HepG2 (cell line): ENCODE measurements at regions not wholly inside any gene's neighbourhood (a gene's known extent, or its start where the extent isn't known, plus 50 kb on each side); places are given as distances from the start of the nearest gene placed in this dataset.
A peak's percentile ranks its signal among the peaks of the same experiment; 100 is the strongest.

Source experiments
- ATAC-seq: fragments of 200-7000 bp; cut with Tn5 transposase; 3 replicates; pipeline ENCODE4 v1.9.1; 2020; ENCODE audit warnings: mild to moderate bottlenecking, moderate library complexity
- BruUV-seq: library from RNA; stranded (reverse); fragments of 400-500 nt; replicated peaks from 2 replicates; lab custom pipeline; 2021; lab: Mats Ljungman, UMichigan
- CTCF ChIA-PET: fragments of 300-600 bp; formaldehyde crosslinking; extraction: SDS; loops from one replicate; lab custom pipeline; 2021; ENCODE audit warnings: low total read pairs, inconsistent platforms, low intra/inter-chr PET ratio; lab: Yijun Ruan, JAX
- POLR2A ChIA-PET: fragments of 350-600 bp; sonication (Branson Sonifier 250); formaldehyde crosslinking; loops from one replicate; lab custom pipeline; 2020; ENCODE audit warnings: antibody characterized with exemption, inconsistent platforms; lab: Yijun Ruan, JAX
- DNase-seq: peaks from one replicate; pipeline ENCODE4 v3.0.0-alpha.2; 2015; ENCODE audit warnings: low spot score
- FAIRE-seq: peaks from 3 replicates; lab custom pipeline; 2011; peaks lifted over from hg19 to GRCh38; lab: Jason Lieb, UNC
- H2AFZ ChIP-seq: one replicate; pipeline ENCODE4 v1.6.1; 2011; ENCODE audit warnings: low read length, inconsistent platforms
- H3K27ac ChIP-seq: fragments of 300-600 bp; 3 replicates; pipeline ENCODE4 v1.8.0; 2011; ENCODE audit warnings: mixed run types, mild to moderate bottlenecking, mixed read lengths, low read length, inconsistent platforms; ENCODE audit not compliant: insufficient read depth; ENCODE audit errors: extremely low read length
- H3K27me3 ChIP-seq, 2 experiments: fragments of 200-600 bp in 1 of 2; 2 replicates in 1 of 2; 3 replicates in 1 of 2; pipeline versions ENCODE4 v1.6.0 to v1.8.0; 2011; ENCODE audit warnings: low read length in 2 of 2, mild to moderate bottlenecking in 2 of 2, moderate library complexity in 2 of 2, inconsistent platforms in 1 of 2; ENCODE audit not compliant: insufficient read depth in 2 of 2, control insufficient read depth in 1 of 2
- H3K36me3 ChIP-seq, 2 experiments: fragments of 200-600 bp in 1 of 2; replicated peaks in 1 of 2; 2 replicates in 1 of 2; 3 replicates in 1 of 2; pipeline versions ENCODE4 v1.5.1 to v1.8.0; 2011; ENCODE audit warnings: low read length in 2 of 2, inconsistent platforms in 1 of 2; ENCODE audit not compliant: insufficient read depth in 2 of 2, control insufficient read depth in 1 of 2
- H3K4me1 ChIP-seq: 2 replicates; pipeline ENCODE4 v1.5.1; 2012; ENCODE audit warnings: low read length, inconsistent platforms; ENCODE audit not compliant: insufficient read depth
- H3K4me2 ChIP-seq: 2 replicates; pipeline ENCODE4 v1.6.0; 2011; ENCODE audit warnings: low read depth, low read length, inconsistent platforms
- H3K4me3 ChIP-seq, 3 experiments: fragments of 200-600 bp in 1 of 3; sonication (generic), shearing (Covaris generic) in 1 of 3; replicated peaks in 1 of 3; 2 replicates each; pipeline ENCODE4 v1.5.1; 2011 to 2016; ENCODE audit warnings: low read length in 3 of 3, inconsistent platforms in 2 of 3, low read depth in 2 of 3, mild to moderate bottlenecking in 2 of 3, control low read depth in 1 of 3, mixed read lengths in 1 of 3; ENCODE audit not compliant: insufficient read depth in 1 of 3
- H3K79me2 ChIP-seq: one replicate; pipeline ENCODE4 v1.6.1; 2011; ENCODE audit warnings: low read length, inconsistent platforms; ENCODE audit not compliant: insufficient read depth
- H3K9ac ChIP-seq: 2 replicates; pipeline ENCODE4 v1.6.0; 2011; ENCODE audit warnings: mild to moderate bottlenecking, low read depth, low read length, inconsistent platforms; ENCODE audit not compliant: insufficient read depth
- H3K9me3 ChIP-seq: 2 replicates; pipeline ENCODE4 v1.5.1; 2012; ENCODE audit warnings: mild to moderate bottlenecking, low read length
- H4K20me1 ChIP-seq: 2 replicates; pipeline ENCODE4 v1.6.0; 2011; ENCODE audit warnings: inconsistent platforms, mild to moderate bottlenecking, low read length, moderate library complexity; ENCODE audit not compliant: insufficient read depth
- ATRX ChIP-seq: sonication (generic); formaldehyde crosslinking; IDR thresholded peaks from 2 replicates; pipeline ENCODE4 v1.4.0; 2020; ENCODE audit warnings: missing genetic modification reagents, borderline replicate concordance
- GMEB1 ChIP-seq: sonication (generic); formaldehyde crosslinking; IDR thresholded peaks from 2 replicates; pipeline ENCODE4 v1.5.1; 2020; ENCODE audit warnings: missing genetic modification reagents, mild to moderate bottlenecking, borderline replicate concordance
- MAFK ChIP-seq, 2 experiments: IDR thresholded peaks in 1 of 2; conservative IDR thresholded peaks in 1 of 2; 2 replicates each; pipeline ENCODE4 v1.6.1; 2011; ENCODE audit warnings: improper control_type of control experiment in 2 of 2, low read length in 2 of 2
- PAWR ChIP-seq: sonication (generic); formaldehyde crosslinking; IDR thresholded peaks from 2 replicates; pipeline ENCODE4 v1.4.0; 2020; ENCODE audit warnings: missing genetic modification reagents, mild to moderate bottlenecking, borderline replicate concordance
- POLR2AphosphoS5 ChIP-seq: IDR thresholded peaks from 2 replicates; pipeline ENCODE4 v1.6.1; 2012; ENCODE audit warnings: low read depth, low read length
- RAD51 ChIP-seq: fragments of 450-650 bp; IDR thresholded peaks from 2 replicates; pipeline ENCODE4 v1.6.1; 2016; ENCODE audit warnings: borderline replicate concordance
- REPIN1 ChIP-seq: sonication (generic); formaldehyde crosslinking; IDR thresholded peaks from 2 replicates; pipeline ENCODE4 v1.8.0; 2022; ENCODE audit warnings: missing genetic modification reagents, low read depth, mild to moderate bottlenecking, borderline replicate concordance
- ZNF24 ChIP-seq: fragments of 450-650 bp; IDR thresholded peaks from 2 replicates; pipeline ENCODE4 v1.6.1; 2017; ENCODE audit warnings: antibody characterized with exemption, mild to moderate bottlenecking
- ZNF577 ChIP-seq: sonication (generic); formaldehyde crosslinking; IDR thresholded peaks from 2 replicates; pipeline ENCODE4 v1.4.0; 2020; ENCODE audit warnings: mild to moderate bottlenecking, low read depth, missing genetic modification reagents, borderline replicate concordance
- ZNF737 ChIP-seq: sonication (generic); formaldehyde crosslinking; IDR thresholded peaks from 2 replicates; pipeline ENCODE4 v1.5.0; 2020; ENCODE audit warnings: missing genetic modification reagents, mild to moderate bottlenecking, borderline replicate concordance
- WGBS: methylation state at CpG from one replicate; pipeline ENCODE4 v1.1.6; 2017; ENCODE audit warnings: low lambda C conversion rate; 5-methylcytosine and 5-hydroxymethylcytosine counted together
- in situ Hi-C: cut with HindIII; loops from 2 replicates; pipeline ENCODE4 v1.10.0; 2017; ENCODE audit warnings: low pct_unique_long_range_greater_than_20kb; ENCODE audit not compliant: extremely low pct_ligation_motif_present
- intact Hi-C: fragments of 100-400 bp; cut with micrococcal nuclease; formaldehyde crosslinking; loops from one replicate; pipeline ENCODE4 v1.10.0; 2022; ENCODE audit not compliant: unreplicated experiment
- TF ChIP-seq, protein P1 (sequence below): sonication (generic); formaldehyde crosslinking; conservative IDR thresholded peaks from 2 replicates; pipeline ENCODE4 v1.8.0; 2022; ENCODE audit warnings: mild to moderate bottlenecking, moderate library complexity, missing genetic modification reagents

DNA sequence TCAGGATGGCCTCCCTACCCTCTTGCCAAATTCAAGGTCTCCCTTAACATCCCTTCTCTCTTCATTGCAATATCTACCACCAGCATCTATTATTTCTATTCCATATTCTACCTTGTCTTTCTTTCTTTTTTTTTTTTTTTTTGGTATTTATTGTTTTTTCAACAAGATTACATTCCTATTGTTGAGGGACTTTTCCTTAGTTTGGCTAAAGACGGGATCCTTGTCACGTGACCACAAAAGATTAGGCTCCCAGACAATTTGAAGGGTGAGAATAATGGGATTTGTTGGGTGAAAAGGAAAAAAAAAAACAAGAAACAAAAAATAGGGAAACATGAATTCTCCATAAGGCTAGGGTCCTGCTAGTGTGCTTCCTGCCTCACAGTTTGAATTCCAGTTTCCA, 124.3 kb upstream of the MCHR2 start:
- ATAC-seq: no peak
- POLR2A ChIA-PET: no interaction called here
- Histone ChIP-seq H3K79me2 (no peaks in the 10 kb centered on the region), H3K9ac (no peak overlapping the region), H3K4me2 (no peak overlapping the region), H3K36me3 (no peaks in the 10 kb centered on the region), H3K27me3 (no peaks in the 10 kb centered on the region), H3K4me1 (no peaks in the 10 kb centered on the region), H2AFZ (no peak overlapping the region), H3K9me3 (no peaks in the 10 kb centered on the region), H3K4me3 (no peak overlapping the region), H4K20me1 (no peaks in the 10 kb centered on the region), H3K27ac (no peak overlapping the region)
- FAIRE-seq: no peak
- CTCF ChIA-PET: no interaction called here
- intact Hi-C loops (loop anchor here (10.0 kb wide), 1 partner anchor 216 kb away; no protein-coding TSS in a partner anchor), in situ Hi-C loops (loop anchor here (5.0 to 10.0 kb wide), 2 partner anchors 359 to 546 kb away; no protein-coding TSS in a partner anchor)
- BruUV-seq: no TSS peak
- TF ChIP-seq RAD51: peak; percentile 85
- no peak for TF ChIP-seq REPIN1 (CRISPR knock-in tag)
- 22% methylated on average over 2 of the region's 2 CpGs for WGBS
- DNase-seq: no peak

DNA sequence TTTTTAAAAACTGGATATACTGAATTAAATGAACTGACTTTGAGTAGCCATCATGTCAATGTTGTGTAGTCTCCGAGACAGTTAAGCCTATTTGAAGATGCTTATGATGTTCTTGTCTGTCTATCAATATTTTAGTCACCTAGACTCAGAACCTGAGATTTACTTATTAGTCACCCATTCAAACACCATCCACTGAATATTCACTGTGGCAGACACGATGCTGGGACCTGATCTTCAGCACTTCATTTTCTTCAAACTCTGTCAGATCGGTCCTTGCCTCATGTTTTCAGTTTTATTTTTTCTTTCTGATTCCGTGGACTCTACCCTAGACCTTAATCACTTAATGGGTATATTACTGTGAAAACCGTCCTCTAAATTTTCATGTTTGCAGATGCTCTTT, 123.7 kb upstream of the MCHR2 start:
- Histone ChIP-seq H3K4me2 (no peak overlapping the region), H3K9me3 (no peaks in the 10 kb centered on the region), H3K4me3 (no peak overlapping the region), H4K20me1 (no peaks in the 10 kb centered on the region), H2AFZ (no peak overlapping the region), H3K4me1 (no peaks in the 10 kb centered on the region), H3K36me3 (no peaks in the 10 kb centered on the region), H3K27me3 (no peaks in the 10 kb centered on the region), H3K27ac (no peak overlapping the region), H3K9ac (no peak overlapping the region), H3K79me2 (no peaks in the 10 kb centered on the region)
- BruUV-seq: no TSS peak
- DNase-seq (no peak), FAIRE-seq (no peak), ATAC-seq (no peak)
- TF ChIP-seq MAFK (conservative IDR thresholded peaks at IDR 0.05 in 1 of 2, IDR thresholded peaks at IDR 0.05 in 1 of 2; ENCODE audit: low read length in 2 of 2) (no peak), GMEB1 (CRISPR knock-in tag) (no peak), POLR2AphosphoS5 (no peak), ATRX (CRISPR knock-in tag) (no peak), ZNF24 (no peak), ZNF577 (no peak), ZNF737 (no peak), PAWR (no peak)
- TF ChIP-seq, protein P1, sequence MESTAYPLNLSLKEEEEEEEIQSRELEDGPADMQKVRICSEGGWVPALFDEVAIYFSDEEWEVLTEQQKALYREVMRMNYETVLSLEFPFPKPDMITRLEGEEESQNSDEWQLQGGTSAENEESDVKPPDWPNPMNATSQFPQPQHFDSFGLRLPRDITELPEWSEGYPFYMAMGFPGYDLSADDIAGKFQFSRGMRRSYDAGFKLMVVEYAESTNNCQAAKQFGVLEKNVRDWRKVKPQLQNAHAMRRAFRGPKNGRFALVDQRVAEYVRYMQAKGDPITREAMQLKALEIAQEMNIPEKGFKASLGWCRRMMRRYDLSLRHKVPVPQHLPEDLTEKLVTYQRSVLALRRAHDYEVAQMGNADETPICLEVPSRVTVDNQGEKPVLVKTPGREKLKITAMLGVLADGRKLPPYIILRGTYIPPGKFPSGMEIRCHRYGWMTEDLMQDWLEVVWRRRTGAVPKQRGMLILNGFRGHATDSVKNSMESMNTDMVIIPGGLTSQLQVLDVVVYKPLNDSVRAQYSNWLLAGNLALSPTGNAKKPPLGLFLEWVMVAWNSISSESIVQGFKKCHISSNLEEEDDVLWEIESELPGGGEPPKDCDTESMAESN: no peak
- POLR2A ChIA-PET: no interaction called here
- intact Hi-C loops (loop anchor here (2.0 to 10.0 kb wide), 3 partner anchors 217 to 539 kb away; no protein-coding TSS in a partner anchor), in situ Hi-C loops (loop anchor here (5.0 to 10.0 kb wide), 2 partner anchors 360 to 547 kb away; no protein-coding TSS in a partner anchor)
- 5% methylated on average over 5 of the region's 5 CpGs for WGBS
- CTCF ChIA-PET: interaction anchor here (1.5 kb wide), 1 partner anchor 602 kb away, joined by 3 read pairs; no protein-coding TSS in a partner anchor
